Right renal pelvis (tissue), 4 donors: ENCODE measurements at regions not wholly inside any gene's neighbourhood (a gene's known extent, or its start where the extent isn't known, plus 50 kb on each side); places are given as distances from the start of the nearest gene placed in this dataset.

ENCODE experiments used
- DNase-seq, 4 donors: peaks; one replicate each; pipeline ENCODE4 v3.0.0-alpha.2; 2013; ENCODE audit warnings: low read depth in 4 of 4, low spot score in 3 of 4, missing footprints in 1 of 4

- no peak for DNase-seq
Observed at GRCh38 chr22:19574247-19574646, 50.0 kb upstream of the CLDN5 start.

GRCh38 chr22:19576460-19577421 is 52.5 kb upstream of the CLDN5 start:
- DNase-seq: no peak

GRCh38 chr22:19577422-19577966 is 53.3 kb upstream of the CLDN5 start:
- DNase-seq: no peak

- DNase-seq: no peak
Observed at GRCh38 chr22:19578180-19579004, 54.2 kb upstream of the CLDN5 start.

GRCh38 chr22:19579115-19579811 is 55.1 kb upstream of the CLDN5 start:
- no peak for DNase-seq

GRCh38 chr22:19579880-19580279 is 55.7 kb upstream of the CLDN5 start:
- no peak for DNase-seq

GRCh38 chr22:19580291-19580890 is 56.2 kb upstream of the CLDN5 start:
- DNase-seq: no peak

GRCh38 chr22:19582033-19582693 is 58.0 kb upstream of the CLDN5 start:
- DNase-seq: no peak

GRCh38 chr22:19586922-19587684 is 62.9 kb upstream of the CLDN5 start:
- no peak for DNase-seq

GRCh38 chr22:19590696-19591095 is 66.5 kb upstream of the CLDN5 start:
- no peak for DNase-seq

GRCh38 chr22:19591568-19591967 is 67.4 kb upstream of the CLDN5 start:
- no peak for DNase-seq

- no peak for DNase-seq
Observed at GRCh38 chr22:19592464-19592863, 68.3 kb upstream of the CLDN5 start.

- no peak for DNase-seq
Observed at GRCh38 chr22:19593991-19594569, 69.9 kb upstream of the CLDN5 start.

- no peak for DNase-seq
Observed at GRCh38 chr22:19595532-19595931, 71.3 kb upstream of the CLDN5 start.

- DNase-seq: no peak
Observed at GRCh38 chr22:19596680-19597398, 72.6 kb upstream of the CLDN5 start.

GRCh38 chr22:19597399-19597735 is 73.2 kb upstream of the CLDN5 start:
- DNase-seq: no peak

- DNase-seq: no peak
Observed at GRCh38 chr22:19598054-19598855, 74.0 kb upstream of the CLDN5 start.
